HG03520 (cell line): ENCODE measurements at regions not wholly inside any gene's neighbourhood (a gene's known extent, or its start where the extent isn't known, plus 50 kb on each side); places are given as distances from the start of the nearest gene placed in this dataset.

Experiments used
- ATAC-seq: cut with Tn5 transposase; IDR thresholded peaks from one replicate; pipeline ENCODE4 v1.9.1; 2021; ENCODE audit warnings: mild to moderate bottlenecking, moderate library complexity; ENCODE audit not compliant: unreplicated experiment

- no peak for ATAC-seq
Observed at GRCh38 chr3:61311044-61311443, 59.8 kb upstream of the FHIT start.

- ATAC-seq, result no peak
Observed at GRCh38 chr3:61315871-61316270, 64.6 kb upstream of the FHIT start.

GRCh38 chr3:61323094-61323493, 71.8 kb upstream of the FHIT start:
- no peak for ATAC-seq

- no peak for ATAC-seq
Observed at GRCh38 chr3:61331929-61332552, 80.8 kb upstream of the FHIT start.

- ATAC-seq, result no peak
Observed at GRCh38 chr3:61333192-61333961, 82.1 kb upstream of the FHIT start.

GRCh38 chr3:61334783-61335182, 83.5 kb upstream of the FHIT start:
- ATAC-seq, result no peak

GRCh38 chr3:61340931-61341461, 89.7 kb upstream of the FHIT start:
- ATAC-seq, result no peak

GRCh38 chr3:61343543-61343942, 92.3 kb upstream of the FHIT start:
- no peak for ATAC-seq

- ATAC-seq, result no peak
Observed at GRCh38 chr3:61345020-61345419, 93.8 kb upstream of the FHIT start.

GRCh38 chr3:61347981-61348380, 96.7 kb upstream of the FHIT start:
- no peak for ATAC-seq

GRCh38 chr3:61349717-61350116, 98.5 kb upstream of the FHIT start:
- ATAC-seq, result no peak

GRCh38 chr3:61350782-61351309, 99.6 kb upstream of the FHIT start:
- ATAC-seq, result no peak

- ATAC-seq, result no peak
Observed at GRCh38 chr3:61352306-61352705, 101.1 kb upstream of the FHIT start.

- ATAC-seq, result no peak
Observed at GRCh38 chr3:61353382-61353781, 102.1 kb upstream of the FHIT start.

- no peak for ATAC-seq
Observed at GRCh38 chr3:61354604-61355003, 103.4 kb upstream of the FHIT start.

- ATAC-seq, result no peak
Observed at GRCh38 chr3:61356685-61357084, 105.4 kb upstream of the FHIT start.

- ATAC-seq, result no peak
Observed at GRCh38 chr3:61357902-61358301, 106.7 kb upstream of the FHIT start.

GRCh38 chr3:61358364-61358763, 107.1 kb upstream of the FHIT start:
- ATAC-seq, result peak; percentile 100

- ATAC-seq, result no peak
Observed at GRCh38 chr3:61360297-61360965, 109.2 kb upstream of the FHIT start.

- ATAC-seq, result no peak
Observed at GRCh38 chr3:61369678-61370077, 118.4 kb upstream of the FHIT start.

GRCh38 chr3:61371123-61371522, 119.9 kb upstream of the FHIT start:
- peak; percentile 48 for ATAC-seq

GRCh38 chr3:61372723-61373122, 121.5 kb upstream of the FHIT start:
- ATAC-seq, result no peak
